Stimulated activated CD8-positive, alpha-beta memory T cell treated with anti-CD3 and anti-CD28 coated beads, Interleukin-7, amount 100 ng/mL, for 48 hours (primary cell): ENCODE measurements at regions not wholly inside any gene's neighbourhood (a gene's known extent, or its start where the extent isn't known, plus 50 kb on each side); places are given as distances from the start of the nearest gene placed in this dataset.

Experiments
- DNase-seq, 2 donors: peaks; one replicate each; pipeline ENCODE4 v3.0.0-alpha.2; 2020; ENCODE audit warnings: low read depth in 1 of 2; ENCODE audit errors: extremely low read depth in 1 of 2

DNA sequence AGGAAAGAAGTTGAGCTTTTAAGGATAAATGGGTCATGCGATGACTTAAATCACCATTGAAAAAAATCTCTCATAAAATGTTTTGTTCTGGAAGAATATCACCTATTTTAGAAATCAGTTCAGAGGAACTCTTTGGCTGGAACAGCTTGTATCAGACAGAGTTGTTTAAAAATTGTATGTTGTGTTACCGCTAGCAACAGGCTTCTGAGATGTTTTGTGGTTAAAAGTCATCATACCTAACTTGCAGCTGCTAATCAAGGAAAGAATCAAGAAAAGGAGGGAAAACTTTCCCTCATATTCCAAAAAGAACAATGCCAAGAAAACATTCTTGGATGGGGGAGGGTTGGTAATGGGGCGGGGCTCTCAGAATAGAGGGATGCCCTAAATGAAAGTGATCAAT lies 220.7 kb upstream of the CITED2 start:
- DNase-seq = no peak

GRCh38 chr6:139594333-139594965 lies 220.0 kb upstream of the CITED2 start:
- no peak for DNase-seq

GRCh38 chr6:139593081-139593480 lies 218.6 kb upstream of the CITED2 start:
- no peak for DNase-seq

- DNase-seq = no peak
These were observed 217.6 kb upstream of the CITED2 start for GRCh38 chr6:139592011-139592410.

GRCh38 chr6:139591075-139591865 lies 216.8 kb upstream of the CITED2 start:
- no peak for DNase-seq

DNA sequence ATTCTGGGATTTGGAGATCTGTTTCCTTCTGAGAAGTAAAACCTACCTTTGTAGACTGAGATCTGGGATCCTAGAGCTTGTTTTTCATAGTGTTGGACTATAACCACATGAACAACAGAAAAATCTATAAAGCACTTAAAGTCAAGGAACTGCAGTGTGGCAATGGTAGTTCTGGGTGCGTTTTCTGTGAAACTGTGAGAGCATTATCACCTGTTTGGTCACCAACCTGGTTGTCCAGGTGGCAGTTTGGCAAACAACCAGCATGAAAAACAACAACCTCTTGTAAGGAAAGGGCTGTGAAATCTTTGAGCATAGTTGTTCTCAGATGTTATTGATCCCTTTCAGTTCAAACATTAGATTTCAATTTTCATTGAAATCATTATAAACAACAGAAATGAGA lies 215.8 kb upstream of the CITED2 start:
- DNase-seq = no peak

DNA sequence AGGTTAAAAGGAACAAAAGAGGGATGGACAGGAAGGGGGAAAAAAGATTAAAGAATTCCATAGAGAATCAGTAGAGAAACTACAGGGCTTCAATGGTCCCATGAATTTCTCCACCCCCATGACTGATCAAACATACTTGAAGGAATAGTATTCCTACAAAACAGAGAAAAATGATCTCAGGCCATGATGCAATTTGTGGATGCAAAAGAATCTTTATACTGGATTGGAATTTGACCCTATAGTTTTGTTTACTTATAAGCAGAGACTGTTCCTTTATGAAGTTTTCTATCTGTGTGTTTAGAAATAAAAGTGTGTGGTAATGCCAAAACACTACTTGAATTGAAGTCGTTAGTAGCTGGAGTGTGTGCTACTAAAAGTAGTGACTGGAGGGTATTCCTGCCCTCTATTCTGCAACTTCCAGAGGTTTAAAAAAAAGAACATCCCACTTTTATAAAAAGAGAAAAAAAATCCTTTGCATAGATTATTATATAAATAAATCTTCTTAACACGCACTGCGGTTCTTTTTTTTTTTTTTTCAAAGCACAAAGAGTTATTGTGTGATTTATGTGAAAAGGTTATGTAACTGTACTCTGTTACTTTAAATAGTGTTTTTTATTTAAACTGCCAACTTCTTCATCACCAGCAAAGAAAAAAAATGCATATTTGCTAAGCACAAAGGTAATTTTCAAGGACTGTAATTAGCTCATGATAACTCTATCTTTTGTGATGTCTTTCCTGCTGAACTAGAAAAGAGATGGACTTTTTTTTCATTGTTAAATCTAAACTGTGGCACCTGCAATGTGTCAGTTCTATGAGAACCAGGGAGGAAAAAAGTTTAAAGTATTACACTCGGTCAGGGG lies 214.5 kb upstream of the CITED2 start:
- no peak for DNase-seq

- no peak for DNase-seq
These were observed 213.7 kb upstream of the CITED2 start for GRCh38 chr6:139588076-139588639.

GRCh38 chr6:139587469-139587868 lies 213.0 kb upstream of the CITED2 start:
- no peak for DNase-seq

DNA sequence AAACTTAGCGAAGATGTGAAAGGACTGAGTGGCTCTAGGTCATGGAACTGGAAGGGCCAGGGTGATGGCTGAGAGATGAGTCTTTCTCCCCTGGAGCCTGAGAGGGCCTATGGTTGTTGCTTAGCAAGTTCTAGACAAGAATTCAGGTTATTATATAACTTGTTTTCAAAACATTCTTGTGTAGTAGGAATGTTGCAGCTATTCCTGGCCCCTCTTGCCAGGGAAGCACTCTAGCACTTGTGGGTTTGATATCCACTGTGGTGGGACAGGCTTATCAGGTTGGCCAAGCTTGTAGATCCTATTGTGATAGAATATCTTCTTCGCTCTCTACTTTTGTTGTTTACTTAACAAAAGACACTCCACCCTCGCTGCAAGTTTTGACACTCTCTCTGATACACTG lies 211.8 kb upstream of the CITED2 start:
- DNase-seq = no peak

DNA sequence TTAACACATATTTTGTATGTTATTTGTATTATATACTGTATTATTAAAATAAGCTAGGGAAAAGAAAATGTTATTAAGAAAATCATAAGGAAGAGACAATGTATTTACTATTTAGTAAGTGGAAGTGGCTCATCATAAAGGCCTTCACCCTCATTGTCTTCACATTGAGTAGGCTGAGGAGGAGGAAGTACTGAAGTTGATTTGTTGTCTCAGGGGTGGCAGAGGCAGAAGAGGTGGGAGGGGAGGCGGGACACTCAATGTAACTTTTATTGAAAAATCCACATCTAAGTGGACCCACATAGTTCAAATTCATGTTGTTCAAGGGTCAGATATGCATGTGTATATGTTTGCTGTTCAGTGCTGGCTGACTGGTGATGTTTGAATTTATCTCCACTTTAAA lies 210.2 kb upstream of the CITED2 start:
- no peak for DNase-seq

- DNase-seq = no peak
These were observed 209.0 kb upstream of the CITED2 start for GRCh38 chr6:139583420-139583819.

DNA sequence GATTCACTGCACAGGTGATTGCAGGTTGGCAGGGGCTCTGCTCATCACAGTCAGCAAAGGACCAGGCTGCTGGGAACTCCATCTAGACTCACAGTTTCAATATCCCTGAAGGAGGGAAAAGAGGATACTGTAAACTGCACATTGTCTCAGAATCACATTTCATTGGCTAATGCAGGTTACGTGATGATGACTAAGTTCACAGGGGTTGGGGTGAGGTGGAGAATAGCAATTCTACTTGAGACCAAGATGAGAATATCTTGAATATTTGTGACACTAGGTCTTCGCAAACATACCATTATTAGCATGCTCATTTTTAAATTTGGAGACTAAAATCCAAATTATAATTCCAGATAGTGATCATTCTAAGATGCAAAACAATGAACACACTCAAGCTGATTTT lies 208.5 kb upstream of the CITED2 start:
- DNase-seq = no peak

DNA sequence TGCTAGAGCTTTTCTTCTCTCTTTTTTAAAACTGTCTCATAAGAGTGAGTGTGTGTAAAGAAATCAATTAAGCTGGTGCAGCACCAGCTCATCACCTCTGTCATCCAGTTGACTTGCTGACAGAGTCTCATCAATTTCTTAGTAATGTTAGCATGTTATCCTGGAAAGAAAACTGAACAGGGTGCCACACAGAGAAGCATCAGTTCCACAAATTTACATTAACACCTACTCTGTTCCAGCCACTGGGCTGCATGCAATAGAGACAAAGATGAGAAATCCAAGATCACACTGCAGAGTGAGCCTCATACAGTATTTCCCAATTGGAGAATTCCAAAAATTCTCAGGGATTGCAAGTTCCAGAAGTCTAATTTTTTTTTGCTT lies 207.0 kb upstream of the CITED2 start:
- DNase-seq = no peak

DNA sequence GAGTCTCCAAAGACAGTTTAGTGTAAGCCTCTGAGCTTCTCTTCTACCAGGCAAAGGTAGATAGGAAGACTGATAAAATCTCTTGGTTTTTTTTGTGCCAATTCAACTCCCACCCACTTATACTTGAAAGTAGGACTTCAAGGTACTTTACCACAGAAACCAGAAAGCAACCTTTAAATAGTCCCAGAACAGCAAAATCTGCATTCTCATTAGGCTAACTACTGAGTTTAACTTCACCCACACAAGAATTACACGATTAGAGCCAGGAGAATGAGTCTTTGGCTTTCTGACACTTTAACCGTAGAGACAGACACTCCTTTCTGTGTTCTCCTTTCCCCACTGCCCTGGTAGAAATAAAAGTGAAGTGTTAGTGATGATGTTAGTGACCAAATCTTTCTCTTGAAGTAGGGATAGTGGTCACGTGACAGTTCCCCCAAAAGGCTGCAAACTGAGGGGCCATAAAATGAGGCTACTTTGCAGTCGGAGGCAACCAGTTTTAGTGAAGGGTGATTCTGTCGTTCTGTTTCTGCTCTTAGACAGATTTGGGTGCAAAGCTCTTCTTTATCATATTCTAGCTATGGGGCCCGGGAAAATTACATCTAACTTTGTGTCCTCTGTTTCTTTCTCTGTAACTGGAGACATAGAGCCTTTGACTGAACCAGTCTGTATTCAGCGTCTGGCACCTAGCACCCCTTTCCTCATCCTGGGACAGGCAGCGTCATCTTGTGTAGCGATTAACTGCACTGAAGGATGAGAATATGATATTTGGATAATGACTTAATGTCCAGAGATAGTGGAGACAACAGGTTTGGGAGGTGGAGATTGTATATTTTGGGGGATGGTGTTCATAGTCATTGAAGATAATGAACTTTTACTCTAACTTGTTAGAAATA lies 206.4 kb upstream of the CITED2 start:
- no peak for DNase-seq

DNA sequence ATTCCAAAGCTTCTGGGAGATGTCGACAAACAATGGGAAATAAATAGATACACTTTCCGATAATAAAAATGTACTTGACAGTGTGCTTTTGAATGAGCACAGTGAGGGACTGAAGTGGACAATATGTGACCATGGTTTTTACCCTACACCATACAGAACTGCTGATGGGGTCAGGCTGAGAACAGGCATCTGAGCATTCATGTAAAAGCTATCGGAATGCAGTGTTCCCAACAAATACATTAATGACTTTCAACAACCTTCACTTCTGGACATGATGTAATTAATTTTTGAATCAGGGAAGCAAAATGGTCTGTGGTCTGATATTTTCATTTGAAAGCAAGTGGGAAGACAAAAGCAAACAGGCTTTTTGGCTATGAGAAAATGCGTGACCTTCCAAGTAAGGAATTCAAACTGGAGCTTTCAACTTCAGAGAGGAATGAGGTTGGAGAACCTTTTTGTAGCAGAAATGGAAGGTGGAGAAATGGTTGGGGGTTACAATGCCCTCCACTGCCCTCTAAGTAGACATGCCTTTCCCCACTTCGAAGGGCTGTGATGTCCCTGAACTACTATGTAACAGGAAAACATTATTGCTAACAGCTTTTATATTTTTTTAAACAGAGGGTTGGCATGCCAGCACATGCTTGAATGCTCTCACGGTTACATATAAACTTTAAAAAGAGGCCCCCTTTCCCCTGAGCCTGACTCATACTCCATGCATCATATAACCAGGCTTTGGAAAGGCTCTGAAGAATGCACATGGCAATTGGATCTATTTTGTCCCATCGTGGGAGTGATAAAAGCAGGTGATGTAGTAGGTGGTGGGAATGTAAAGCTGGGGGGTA lies 203.5 kb upstream of the CITED2 start:
- no peak for DNase-seq

DNA sequence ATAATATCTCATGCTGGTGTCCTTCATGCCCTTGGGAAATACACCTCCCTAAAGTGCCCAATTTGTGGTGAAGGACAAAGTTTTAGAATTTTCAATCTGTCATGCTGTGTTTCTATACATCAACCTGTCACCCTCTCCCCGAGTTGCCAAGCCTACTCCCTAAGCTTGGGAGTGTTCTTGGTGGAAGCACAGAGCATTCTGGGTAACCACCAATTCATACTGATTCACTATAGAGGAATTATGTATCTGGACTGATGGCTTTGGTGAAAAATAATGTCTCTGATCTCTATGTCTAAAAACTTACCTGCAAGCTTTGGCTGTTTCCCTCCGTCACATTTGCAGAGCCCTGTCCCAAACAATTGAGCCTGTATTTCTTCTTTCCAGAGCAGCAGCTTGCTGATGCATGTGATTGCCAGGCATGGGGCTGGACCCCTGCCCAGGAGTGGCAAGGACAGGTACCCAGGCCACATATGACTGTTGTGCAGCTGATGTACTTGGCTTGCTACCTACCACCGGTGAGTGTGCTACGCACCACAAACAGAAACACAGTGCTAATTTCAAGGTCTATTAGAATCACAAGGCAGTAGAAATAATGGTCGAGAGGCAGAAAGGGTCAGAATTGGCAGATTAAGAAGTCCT lies 202.8 kb upstream of the CITED2 start:
- DNase-seq = no peak

DNA sequence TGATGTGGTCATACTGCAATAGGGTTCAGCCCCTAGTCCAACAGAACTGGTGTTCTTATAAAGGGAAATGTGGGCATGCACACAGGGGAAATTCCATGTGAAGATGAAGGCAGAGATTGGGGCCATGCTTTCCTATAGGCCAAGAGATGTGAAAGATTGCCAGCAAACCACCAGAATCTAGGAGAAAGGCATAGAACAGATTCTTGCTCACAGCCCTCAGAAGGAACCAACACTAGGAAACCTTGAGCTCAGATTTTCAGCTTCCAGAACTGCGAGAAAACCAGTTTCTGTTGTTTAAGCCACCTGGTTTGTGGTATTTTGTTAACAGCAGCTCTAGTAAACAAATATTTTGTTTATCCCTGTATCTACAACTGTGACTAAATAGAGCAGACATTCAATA lies 197.6 kb upstream of the CITED2 start:
- DNase-seq = no peak

GRCh38 chr6:139570166-139570565 lies 195.7 kb upstream of the CITED2 start:
- no peak for DNase-seq
